Myocyte (in vitro differentiated cells): ENCODE measurements at regions not wholly inside any gene's neighbourhood (a gene's known extent, or its start where the extent isn't known, plus 50 kb on each side); places are given as distances from the start of the nearest gene placed in this dataset.

ENCODE experiments used
- DNase-seq: peaks from one replicate; pipeline ENCODE4 v3.0.0-alpha.2; 2012; ENCODE audit warnings: low read depth

GRCh38 chr12:130216031-130216430, 53.8 kb downstream of the FZD10 start:
- no peak for DNase-seq

GRCh38 chr12:130218682-130219081, 56.4 kb downstream of the FZD10 start:
- no peak for DNase-seq

GRCh38 chr12:130219929-130220705, 57.9 kb downstream of the FZD10 start:
- no peak for DNase-seq

- no peak for DNase-seq
Observed at GRCh38 chr12:130220706-130221100, 58.4 kb downstream of the FZD10 start.

GRCh38 chr12:130222519-130223218, 60.4 kb downstream of the FZD10 start:
- no peak for DNase-seq

GRCh38 chr12:130223767-130224244, 61.5 kb downstream of the FZD10 start:
- DNase-seq = no peak

GRCh38 chr12:130224613-130225012, 62.3 kb downstream of the FZD10 start:
- DNase-seq = no peak

- DNase-seq = no peak
Observed at GRCh38 chr12:130225347-130225746, 63.1 kb downstream of the FZD10 start.

- DNase-seq = no peak
Observed at GRCh38 chr12:130226126-130226525, 63.9 kb downstream of the FZD10 start.

- no peak for DNase-seq
Observed at GRCh38 chr12:130226771-130227170, 64.5 kb downstream of the FZD10 start.

- no peak for DNase-seq
Observed at GRCh38 chr12:130227641-130228040, 65.4 kb downstream of the FZD10 start.

GRCh38 chr12:130236446-130236845, 74.2 kb downstream of the FZD10 start:
- no peak for DNase-seq

- no peak for DNase-seq
Observed at GRCh38 chr12:130240831-130241590, 78.7 kb downstream of the FZD10 start.

- DNase-seq = no peak
Observed at GRCh38 chr12:130242506-130242905, 80.2 kb downstream of the FZD10 start.

- no peak for DNase-seq
Observed at GRCh38 chr12:130245251-130245650, 83.0 kb downstream of the FZD10 start.

- DNase-seq = no peak
Observed at GRCh38 chr12:130246560-130246959, 84.3 kb downstream of the FZD10 start.

- DNase-seq = no peak
Observed at GRCh38 chr12:130247634-130248237, 85.5 kb downstream of the FZD10 start.

GRCh38 chr12:130249376-130249775, 87.1 kb downstream of the FZD10 start:
- no peak for DNase-seq

GRCh38 chr12:130251236-130251780, 86.4 kb upstream of the PIWIL1 start:
- no peak for DNase-seq

- DNase-seq = no peak
Observed at GRCh38 chr12:130253866-130254265, 83.8 kb upstream of the PIWIL1 start.
